SKM-1 (cell line): ENCODE measurements at regions not wholly inside any gene's neighbourhood (a gene's known extent, or its start where the extent isn't known, plus 50 kb on each side); places are given as distances from the start of the nearest gene placed in this dataset.
"Not testable (repeated sequence)": the region's sequence is repeated elsewhere in the genome, so short reads cannot be mapped to it uniquely, and the experiment has no call there.

Source experiments
- DNase-seq: peaks from one replicate; lab custom pipeline; 2025; ENCODE audit not compliant: unreplicated experiment; lab: John Stamatoyannopoulos, UW

DNA sequence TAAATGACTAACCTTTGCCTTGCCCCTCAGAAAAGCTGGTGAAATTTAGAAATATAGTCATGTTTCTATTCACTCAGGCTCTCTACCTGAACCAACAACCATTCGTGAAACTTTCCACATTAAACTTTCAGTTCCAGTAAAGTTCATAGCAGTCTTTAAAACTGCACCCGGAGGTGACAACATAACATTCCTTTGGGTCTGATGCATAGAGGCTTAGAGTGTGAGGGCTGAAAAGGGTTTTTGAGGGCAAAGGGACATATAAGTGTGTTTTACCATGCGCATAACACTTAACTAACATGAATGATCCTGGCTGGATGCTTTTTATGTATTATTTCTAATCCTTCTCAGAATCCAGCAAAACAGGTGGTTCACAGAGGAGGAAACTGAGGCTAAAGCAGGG, 471.7 kb upstream of the MCTP2 start:
- no peak for DNase-seq

- no peak for DNase-seq
Measured at GRCh38 chr15:93758824-93759223, 472.5 kb upstream of the MCTP2 start.

- DNase-seq = no peak
Measured at GRCh38 chr15:93748710-93749109, 482.7 kb upstream of the MCTP2 start.

- DNase-seq = not testable (repeated sequence)
Measured at GRCh38 chr15:93734976-93735375, 496.4 kb upstream of the MCTP2 start.

- no peak for DNase-seq
Measured at GRCh38 chr15:93730724-93731123, 500.6 kb upstream of the MCTP2 start.

- DNase-seq = no peak
Measured at GRCh38 chr15:93722165-93722564, 509.2 kb upstream of the MCTP2 start.

DNA sequence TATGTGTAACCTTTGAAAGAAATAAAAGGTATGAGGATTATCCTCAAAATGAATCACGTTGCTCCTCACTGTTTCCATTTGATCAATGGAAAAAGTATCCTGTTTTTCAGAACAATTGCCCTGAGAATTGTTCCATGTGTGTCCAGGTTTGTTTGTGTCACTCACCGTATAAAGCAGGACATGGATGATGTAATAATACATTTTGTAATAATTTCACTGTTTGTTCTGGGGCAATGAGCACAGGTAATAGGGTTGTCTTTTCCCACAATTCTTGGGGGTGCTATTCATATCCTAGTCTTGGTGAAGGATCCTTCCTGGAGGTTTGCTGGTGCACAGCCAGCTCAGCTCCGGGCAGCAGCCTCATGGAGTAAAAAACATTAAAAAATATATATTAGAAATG, 510.8 kb upstream of the MCTP2 start:
- no peak for DNase-seq

DNA sequence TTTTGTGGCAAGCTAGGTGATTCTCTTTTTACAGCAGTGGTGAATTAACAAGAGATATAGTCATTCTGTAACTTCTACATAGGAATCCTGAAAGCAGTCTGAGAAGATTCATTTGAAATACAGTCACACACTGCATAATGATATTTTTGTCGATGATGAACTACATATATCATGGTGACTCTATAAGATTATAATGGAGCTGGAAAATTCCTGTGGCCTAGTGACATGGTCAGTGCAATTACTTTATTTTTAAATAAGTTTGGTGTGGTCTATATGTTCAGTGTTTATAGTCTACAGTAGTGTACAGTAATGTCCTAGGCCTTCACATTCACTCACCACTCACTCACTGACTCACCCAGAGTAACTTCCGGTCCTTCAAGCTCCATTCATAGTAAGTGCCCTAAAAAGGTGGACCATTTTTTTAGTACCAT, 511.4 kb upstream of the MCTP2 start:
- DNase-seq = no peak

DNA sequence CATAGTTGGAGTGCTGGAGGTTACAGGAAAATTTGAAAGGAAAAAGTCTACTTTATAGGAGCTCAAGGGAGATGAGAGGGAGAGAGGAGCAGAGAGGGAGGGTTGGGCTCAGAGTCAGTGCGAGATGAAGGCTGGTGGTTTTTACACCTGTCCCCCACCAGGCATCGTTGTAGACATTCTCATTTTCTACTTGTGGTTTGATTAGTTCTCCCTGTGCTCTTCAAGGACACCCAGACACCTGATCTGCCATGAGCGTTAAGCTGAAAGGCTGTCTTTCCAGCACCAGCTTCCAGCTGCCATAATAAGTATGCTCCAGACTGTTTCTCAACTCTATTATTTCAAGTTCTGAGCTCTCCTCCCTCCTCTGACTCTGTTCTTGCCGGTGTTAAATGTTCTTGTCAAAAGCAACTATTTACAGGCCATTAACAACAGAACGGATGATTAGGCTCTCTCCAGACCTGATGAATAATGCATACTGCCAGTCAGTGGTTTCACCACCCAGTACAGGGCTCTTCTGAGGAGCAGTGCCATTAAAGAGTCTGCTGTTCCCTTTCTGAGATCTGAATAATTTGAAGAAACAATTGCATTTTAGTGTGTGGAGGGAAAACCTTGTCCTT, 514.6 kb upstream of the MCTP2 start:
- no peak for DNase-seq

DNA sequence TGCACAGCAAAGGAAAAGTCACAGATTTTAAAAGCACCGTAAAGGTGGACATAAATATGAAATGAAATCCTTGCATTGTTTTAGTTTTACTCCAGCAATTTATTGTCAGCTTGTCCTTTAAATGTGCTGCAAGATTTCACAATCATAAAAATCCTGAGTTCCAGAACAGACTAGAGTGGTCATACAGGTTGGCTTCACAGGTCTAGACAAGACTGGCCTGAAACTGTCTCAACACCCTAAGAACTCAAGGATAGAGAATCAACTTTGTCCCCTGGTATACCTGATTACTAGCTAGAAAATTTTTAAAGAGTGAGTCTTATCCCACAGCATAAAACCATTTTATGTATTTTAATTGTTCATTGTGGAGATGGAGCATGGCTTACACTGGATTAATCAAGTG, 521.7 kb upstream of the MCTP2 start:
- no peak for DNase-seq

DNA sequence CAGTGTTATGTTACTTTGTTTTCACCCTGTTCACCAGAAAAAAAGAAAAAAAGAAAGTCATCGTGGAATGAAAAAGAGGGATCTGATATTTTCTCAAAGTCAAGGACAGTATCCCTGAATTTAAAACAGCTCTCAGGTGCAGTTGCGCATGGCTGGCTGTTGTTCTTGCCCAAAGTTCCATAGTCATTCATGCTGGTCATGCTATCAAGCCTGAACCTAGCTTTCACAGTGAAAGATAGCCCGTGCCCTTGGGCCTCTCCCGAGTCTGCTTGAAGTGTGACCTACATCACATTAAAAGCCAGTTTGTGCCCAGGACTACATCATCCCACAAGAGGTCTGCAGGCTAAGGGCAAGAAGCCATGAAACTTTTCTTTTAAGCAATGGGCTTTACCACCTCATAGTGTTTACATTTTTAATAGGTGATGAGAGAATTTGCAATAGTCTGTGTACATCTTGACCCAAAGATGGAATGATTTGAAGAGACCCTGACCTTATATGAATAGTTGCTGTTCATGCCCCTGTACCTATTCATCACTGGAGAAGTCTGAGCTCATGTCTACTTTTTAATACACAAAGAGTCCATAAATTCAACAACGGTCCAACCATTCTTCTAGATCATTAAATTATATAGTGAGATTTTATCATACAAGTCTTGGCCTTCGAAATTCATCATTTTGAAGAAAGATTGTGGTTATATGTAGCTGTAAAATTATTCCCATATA, 522.5 kb upstream of the MCTP2 start:
- no peak for DNase-seq

DNA sequence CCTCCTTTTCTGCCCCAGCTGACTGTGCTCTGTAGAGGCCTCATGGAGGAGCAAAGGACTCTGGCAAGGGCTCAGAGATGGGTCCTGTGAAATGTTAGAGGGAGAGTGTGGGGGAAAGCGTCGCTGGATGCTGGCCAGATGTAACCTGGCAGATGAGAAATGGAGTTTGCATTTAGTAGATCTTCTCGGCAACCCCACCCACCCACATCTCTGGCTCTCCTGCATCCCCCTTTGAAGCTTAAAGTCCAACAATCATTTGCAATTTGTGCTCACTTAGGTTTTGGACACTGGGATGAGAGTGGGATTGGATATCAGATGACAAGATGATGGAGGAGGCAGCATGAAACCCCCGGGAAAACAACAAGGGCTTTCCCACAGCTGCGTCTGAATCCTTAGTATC, 523.6 kb upstream of the MCTP2 start:
- DNase-seq = no peak

DNA sequence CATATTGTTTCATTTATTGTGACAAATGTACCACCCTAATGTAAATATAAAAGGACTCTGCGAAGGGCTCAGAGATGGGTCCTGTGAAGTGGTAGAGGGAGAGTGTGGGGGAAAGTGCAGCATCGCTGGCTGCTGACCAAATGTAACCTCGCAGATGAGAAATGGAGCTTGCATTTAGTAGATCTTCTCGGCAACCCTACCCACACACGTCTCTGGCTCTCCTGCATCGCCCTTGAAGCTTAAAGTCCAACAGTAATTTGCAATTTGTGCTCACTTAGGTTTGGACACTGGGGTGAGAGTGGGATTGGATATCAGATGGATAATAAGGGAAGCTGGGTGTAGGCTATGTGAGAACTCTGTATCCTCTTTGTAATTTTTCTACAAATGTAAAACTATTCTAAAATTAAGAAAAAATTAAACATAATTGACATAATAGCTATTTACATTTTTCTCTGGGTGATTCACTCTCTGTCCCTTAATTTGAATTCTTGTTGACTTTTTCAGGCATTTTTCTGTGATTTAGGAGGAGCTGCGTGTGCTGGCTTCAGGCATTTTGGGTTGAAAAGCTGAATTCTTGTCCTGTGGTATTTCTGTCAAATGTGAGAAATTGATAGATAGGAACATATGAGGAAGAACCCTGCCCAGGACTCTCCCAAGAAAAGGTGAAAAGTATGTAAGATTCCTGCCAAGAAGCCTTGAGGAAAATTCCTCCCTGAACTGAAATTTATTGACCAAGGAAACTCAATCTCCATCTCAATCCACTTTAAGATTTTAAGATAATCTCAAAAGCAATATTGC, 524.7 kb upstream of the MCTP2 start:
- no peak for DNase-seq

- DNase-seq = no peak
Measured at GRCh38 chr15:93705753-93706455, 525.5 kb upstream of the MCTP2 start.

- no peak for DNase-seq
Measured at GRCh38 chr15:93703092-93703739, 528.1 kb upstream of the MCTP2 start.

DNA sequence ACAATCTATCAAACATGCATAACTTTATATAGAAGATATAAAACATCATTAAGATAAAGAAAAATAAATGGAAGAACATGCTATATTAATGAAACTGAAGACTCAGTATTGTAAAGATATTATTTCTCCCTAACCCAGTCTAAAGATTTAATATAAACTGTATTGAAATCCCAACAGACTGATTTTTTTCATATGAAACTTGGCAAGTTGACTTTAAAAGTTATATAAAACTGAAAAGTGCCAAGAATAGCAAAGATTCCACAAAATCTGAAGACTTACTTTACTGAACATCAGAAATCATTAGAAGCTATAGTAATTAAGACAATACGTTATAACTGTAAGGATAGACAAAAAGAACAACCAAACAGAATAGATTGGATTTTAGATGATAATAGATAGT, 531.3 kb upstream of the MCTP2 start:
- DNase-seq = no peak

- DNase-seq = no peak
Measured at GRCh38 chr15:93694033-93694432, 537.3 kb upstream of the MCTP2 start.

DNA sequence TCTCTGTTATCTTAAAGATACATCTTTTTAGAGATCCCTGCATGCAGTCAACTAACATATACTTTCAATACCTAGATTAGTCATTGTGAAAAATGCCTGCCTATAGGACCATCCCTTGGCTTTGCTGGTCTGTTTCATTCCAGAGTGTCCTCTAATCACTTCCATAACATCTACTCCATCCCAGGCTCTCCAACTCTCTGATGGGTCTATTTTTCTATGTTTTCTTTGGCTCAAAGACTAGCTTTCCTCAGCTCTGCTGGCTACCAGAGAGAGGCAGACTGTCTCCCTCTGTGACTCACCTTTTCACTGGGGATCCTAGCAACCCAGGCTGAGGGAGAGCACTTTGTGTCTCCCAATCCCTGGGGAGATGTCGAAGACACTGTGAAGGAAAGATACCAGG, 547.7 kb upstream of the MCTP2 start:
- DNase-seq = no peak

GRCh38 chr15:93671387-93671943, 559.9 kb upstream of the MCTP2 start:
- DNase-seq = no peak

DNA sequence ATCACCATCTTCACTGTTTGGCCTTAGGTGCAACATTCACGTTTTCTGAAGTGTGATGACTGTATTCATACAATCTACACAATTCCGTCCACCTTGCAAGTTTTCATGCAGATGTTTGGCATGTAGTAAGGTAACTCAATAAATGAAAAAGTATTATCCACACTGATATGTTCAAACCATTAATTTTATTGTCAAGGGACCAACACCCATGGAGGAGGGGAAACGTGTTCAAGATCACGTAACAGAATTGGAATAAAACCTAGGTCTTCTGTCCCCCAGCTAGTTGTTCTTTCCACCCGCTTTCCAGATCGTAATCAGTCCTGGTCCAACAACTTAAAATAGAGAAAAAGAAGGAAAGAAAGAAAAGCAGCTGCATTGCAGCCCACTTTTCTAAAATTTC, 560.4 kb upstream of the MCTP2 start:
- DNase-seq = no peak
